Testis (tissue), 2 donors: ENCODE measurements at regions not wholly inside any gene's neighbourhood (a gene's known extent, or its start where the extent isn't known, plus 50 kb on each side); places are given as distances from the start of the nearest gene placed in this dataset.

ENCODE experiments used
- DNase-seq: peaks from one replicate; pipeline ENCODE4 v3.0.0-alpha.2; 2019
- H3K27ac ChIP-seq, 2 donors: fragments of 200-600 bp; sonication (generic); one replicate each; pipeline ENCODE4 v1.5.1; 2019
- H3K27me3 ChIP-seq: fragments of 200-600 bp; sonication (generic); one replicate; pipeline ENCODE4 v1.5.1; 2019
- H3K36me3 ChIP-seq: fragments of 200-600 bp; sonication (generic); one replicate; pipeline ENCODE4 v1.5.1; 2017; ENCODE audit warnings: low read depth; ENCODE audit errors: missing control alignments
- H3K4me1 ChIP-seq: fragments of 200-600 bp; sonication (generic); one replicate; pipeline ENCODE4 v1.5.1; 2019
- H3K4me3 ChIP-seq, 2 donors: fragments of 200-600 bp; sonication (generic); one replicate each; pipeline ENCODE4 v1.5.1; 2017 to 2019
- H3K9me3 ChIP-seq: fragments of 200-600 bp; sonication (generic); one replicate; pipeline ENCODE4 v1.5.1; 2017
- CTCF ChIP-seq, 3 experiments: fragments of 450-650 bp in 2 of 3; fragments of 200-600 bp in 1 of 3; sonication (generic) in 1 of 3; IDR thresholded peaks; one replicate each; pipeline ENCODE4 v1.5.1; 2016 to 2019; ENCODE audit warnings: antibody characterized with exemption in 3 of 3, mild to moderate bottlenecking in 2 of 3, moderate library complexity in 1 of 3
- POLR2A ChIP-seq: fragments of 450-650 bp; IDR thresholded peaks from one replicate; pipeline ENCODE4 v1.6.1; 2017; ENCODE audit warnings: antibody characterized with exemption, mild to moderate bottlenecking, moderate library complexity
- WGBS, 2 donors: methylation state at CpG; one replicate each; pipeline ENCODE4 v1.1.5; 2018; 5-methylcytosine and 5-hydroxymethylcytosine counted together
- intact Hi-C: fragments of 100-400 bp; cut with DNase I; formaldehyde crosslinking; loops from one replicate; pipeline ENCODE4 v1.15.1; 2023; ENCODE audit warnings: low total_unique reads

- no peak overlapping the region for H3K27ac ChIP-seq
- no peak for DNase-seq
- 57 to 66% methylated on average over 1 of the region's 1 CpG for WGBS, 2 donors
Observed at GRCh38 chr3:89576417-89576816, 469.0 kb downstream of the EPHA3 start.

GRCh38 chr3:89577637-89578530, 470.5 kb downstream of the EPHA3 start:
- H3K36me3 ChIP-seq, result no peaks in the 10 kb centered on the region
- no peaks in the 10 kb centered on the region for H3K27me3 ChIP-seq
- intact Hi-C loops, result no loop called here
- TF ChIP-seq CTCF (IDR thresholded peaks at IDR 0.05) (no peak), POLR2A (no peak)
- no peak overlapping the region for H3K4me3 ChIP-seq
- 61 to 64% methylated on average over 8 of the region's 8 CpGs for WGBS, 2 donors
- no peaks in the 10 kb centered on the region for H3K4me1 ChIP-seq
- H3K9me3 ChIP-seq, result no peaks in the 10 kb centered on the region
- no peak for DNase-seq
- no peak overlapping the region for H3K27ac ChIP-seq

More at GRCh38 chr3:89576417-89576816, 469.0 kb downstream of the EPHA3 start:
- intact Hi-C loops, result no loop called here
- TF ChIP-seq CTCF (IDR thresholded peaks at IDR 0.05) (no peak), POLR2A (no peak)
- H3K36me3 ChIP-seq, result no peaks in the 10 kb centered on the region
- no peaks in the 10 kb centered on the region for H3K9me3 ChIP-seq
- H3K4me3 ChIP-seq, result no peak overlapping the region
- no peaks in the 10 kb centered on the region for H3K4me1 ChIP-seq
- no peaks in the 10 kb centered on the region for H3K27me3 ChIP-seq

- WGBS, 2 donors, result 64 to 65% methylated on average over 3 of the region's 3 CpGs
- Histone ChIP-seq H3K27ac (no peak overlapping the region), H3K4me1 (no peaks in the 10 kb centered on the region), H3K9me3 (no peaks in the 10 kb centered on the region), H3K27me3 (no peaks in the 10 kb centered on the region), H3K4me3 (no peak overlapping the region), H3K36me3 (no peaks in the 10 kb centered on the region)
- DNase-seq, result no peak
- intact Hi-C loops, result no loop called here
- TF ChIP-seq CTCF (IDR thresholded peaks at IDR 0.05) (no peak), POLR2A (no peak)
Observed at GRCh38 chr3:89580859-89581258, 473.4 kb downstream of the EPHA3 start.

DNA sequence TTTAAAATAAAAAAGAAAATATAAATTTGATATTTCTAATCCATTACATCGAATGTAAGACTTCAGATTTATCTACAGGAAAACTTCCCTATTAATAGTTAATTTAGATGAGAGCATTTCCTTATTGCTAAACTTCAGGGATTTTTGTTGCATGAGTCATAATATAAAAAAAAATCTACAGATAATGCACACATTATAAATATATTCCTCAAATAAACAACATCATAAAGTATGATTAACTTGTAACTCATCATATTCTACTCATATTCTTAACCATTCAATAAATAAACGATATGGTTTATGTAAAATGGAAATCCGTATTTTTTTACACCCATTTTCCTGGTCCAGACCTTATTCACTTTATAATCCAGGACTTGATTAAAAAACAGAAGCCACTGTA, 477.0 kb downstream of the EPHA3 start:
- no peak for DNase-seq
- Histone ChIP-seq H3K4me1 (no peaks in the 10 kb centered on the region), H3K4me3 (no peak overlapping the region), H3K9me3 (no peaks in the 10 kb centered on the region), H3K27me3 (no peaks in the 10 kb centered on the region), H3K27ac (no peak overlapping the region), H3K36me3 (no peaks in the 10 kb centered on the region)
- WGBS, 2 donors, result 81 to 90% methylated on average over 3 of the region's 3 CpGs
- TF ChIP-seq CTCF (IDR thresholded peaks at IDR 0.05), result no peak
- no peak for TF ChIP-seq POLR2A
- intact Hi-C loops, result no loop called here

- no peak for DNase-seq
- intact Hi-C loops, result no loop called here
- Histone ChIP-seq H3K27me3 (no peaks in the 10 kb centered on the region), H3K9me3 (no peaks in the 10 kb centered on the region), H3K27ac (no peak overlapping the region), H3K4me1 (no peaks in the 10 kb centered on the region), H3K4me3 (no peak overlapping the region), H3K36me3 (no peaks in the 10 kb centered on the region)
- WGBS, 2 donors, result 60 to 71% methylated on average over 2 of the region's 2 CpGs
- TF ChIP-seq POLR2A (no peak), CTCF (IDR thresholded peaks at IDR 0.05) (no peak)
Observed at GRCh38 chr3:89586256-89586655, 478.8 kb downstream of the EPHA3 start.
